ENCODE measurements at regions not wholly inside any gene's neighbourhood (a gene's known extent, or its start where the extent isn't known, plus 50 kb on each side); places are given as distances from the start of the nearest gene placed in this dataset.

- no peak for DNase-seq (ENCODE audit: low read depth, low spot score)
Observed at GRCh38 chr2:104406261-104406726, 447.6 kb upstream of the POU3F3 start.

DNA sequence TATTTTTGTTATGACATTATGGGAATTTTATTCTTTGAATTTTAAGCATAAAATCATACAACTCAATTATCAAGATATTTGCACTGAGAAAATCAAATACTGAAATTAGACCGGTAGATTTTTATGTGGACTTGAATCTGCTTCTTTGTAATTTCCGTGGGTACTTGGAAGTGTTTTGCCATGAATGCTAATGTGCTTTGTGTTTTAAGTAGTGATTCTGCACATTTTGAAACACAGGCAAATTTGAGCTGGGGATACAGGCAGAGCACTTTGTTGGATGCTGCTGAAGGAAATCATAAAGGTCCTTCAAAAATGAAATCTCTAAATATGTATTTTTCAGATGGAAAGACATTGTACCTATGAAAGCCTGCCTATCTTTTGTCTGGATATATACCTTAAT lies 446.3 kb upstream of the POU3F3 start:
- DNase-seq (ENCODE audit: low read depth, low spot score) = no peak

DNA sequence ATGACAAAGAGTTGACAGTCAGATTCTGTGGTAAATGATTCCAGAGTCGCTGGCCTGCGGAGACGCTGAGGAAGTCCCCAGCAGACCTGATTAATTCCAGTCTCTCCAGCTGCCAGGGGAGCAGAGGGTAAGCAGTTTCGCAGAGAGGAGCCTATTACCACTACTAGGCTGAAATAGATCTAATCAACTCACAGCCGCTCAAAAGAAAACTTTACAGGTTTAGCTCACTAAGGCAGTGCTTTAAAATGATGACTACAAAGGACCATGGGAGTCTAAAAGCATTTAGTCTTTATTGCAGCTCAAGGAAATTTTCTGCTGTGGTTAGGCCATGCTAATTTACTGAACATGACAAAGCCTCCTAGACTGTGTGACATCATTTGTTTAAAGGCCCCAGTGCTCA lies 445.6 kb upstream of the POU3F3 start:
- peak; percentile 30 for DNase-seq (ENCODE audit: low read depth, low spot score)

- no peak for DNase-seq (ENCODE audit: low read depth, low spot score)
Observed at GRCh38 chr2:104410136-104410535, 443.8 kb upstream of the POU3F3 start.

GRCh38 chr2:104412384-104412783 lies 441.5 kb upstream of the POU3F3 start:
- peak; percentile 37 for DNase-seq (ENCODE audit: low read depth, low spot score)

GRCh38 chr2:104413890-104414289 lies 440.0 kb upstream of the POU3F3 start:
- no peak for DNase-seq (ENCODE audit: low read depth, low spot score)

DNA sequence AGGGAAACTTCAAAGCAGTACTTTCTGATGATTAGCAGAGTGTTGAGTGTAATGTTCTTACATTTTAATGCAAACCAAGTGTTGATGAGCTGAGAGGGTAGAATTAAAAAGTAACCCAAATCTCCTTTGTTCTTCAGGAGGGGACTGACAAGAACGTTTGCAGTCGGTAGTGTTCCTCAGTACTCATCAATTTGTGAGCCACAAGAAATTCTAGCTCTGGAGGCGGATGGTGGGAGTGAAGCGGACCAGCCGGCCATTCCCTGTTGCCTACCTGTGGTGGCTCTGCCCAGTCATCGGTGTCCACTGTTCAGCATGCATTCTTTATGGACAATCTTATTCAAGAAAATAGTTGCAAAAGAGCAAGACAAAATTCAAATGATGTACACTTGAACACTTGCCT lies 438.6 kb upstream of the POU3F3 start:
- peak; percentile 23 for DNase-seq (ENCODE audit: low read depth, low spot score)

- no peak for DNase-seq (ENCODE audit: low read depth, low spot score)
Observed at GRCh38 chr2:104416339-104417000, 437.4 kb upstream of the POU3F3 start.

DNA sequence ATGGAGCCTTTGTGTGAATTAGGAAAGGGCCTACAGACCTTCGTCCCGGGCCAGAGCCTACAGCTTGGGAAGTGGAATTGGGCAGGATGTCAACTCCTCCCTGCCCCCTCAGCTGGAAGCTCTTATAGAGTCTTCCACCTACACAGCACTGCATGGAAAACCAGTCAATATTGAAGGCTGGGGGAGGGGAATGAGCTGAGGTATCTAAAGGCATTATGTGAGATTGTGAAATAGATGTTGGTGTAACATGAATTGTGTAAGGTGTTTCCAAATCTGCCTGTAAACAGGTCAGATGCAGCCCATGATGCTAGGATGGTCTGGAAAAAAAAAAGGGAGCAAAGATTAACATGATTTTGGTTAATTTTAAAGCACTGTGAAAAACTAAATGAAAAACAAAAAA lies 433.5 kb upstream of the POU3F3 start:
- no peak for DNase-seq (ENCODE audit: low read depth, low spot score)

DNA sequence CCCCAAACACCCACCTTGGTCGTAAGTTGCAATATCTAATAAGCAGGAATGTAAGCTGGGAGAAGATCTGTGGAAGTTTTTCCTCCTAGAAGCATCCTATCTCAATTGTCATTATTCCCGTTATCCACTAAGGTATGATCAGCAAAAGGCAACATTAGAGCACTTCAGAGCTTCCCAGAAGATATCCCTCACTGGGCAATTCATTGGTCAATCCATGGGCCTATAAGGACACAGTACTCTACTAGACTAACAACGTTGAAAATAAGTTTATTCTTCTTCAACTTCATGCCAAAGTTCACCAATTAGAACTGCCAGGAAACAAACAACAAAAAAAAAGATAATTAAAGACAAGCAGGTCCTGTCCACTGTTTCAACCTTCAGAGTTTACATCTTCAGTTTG lies 433.0 kb upstream of the POU3F3 start:
- DNase-seq (ENCODE audit: low read depth, low spot score) = no peak

DNA sequence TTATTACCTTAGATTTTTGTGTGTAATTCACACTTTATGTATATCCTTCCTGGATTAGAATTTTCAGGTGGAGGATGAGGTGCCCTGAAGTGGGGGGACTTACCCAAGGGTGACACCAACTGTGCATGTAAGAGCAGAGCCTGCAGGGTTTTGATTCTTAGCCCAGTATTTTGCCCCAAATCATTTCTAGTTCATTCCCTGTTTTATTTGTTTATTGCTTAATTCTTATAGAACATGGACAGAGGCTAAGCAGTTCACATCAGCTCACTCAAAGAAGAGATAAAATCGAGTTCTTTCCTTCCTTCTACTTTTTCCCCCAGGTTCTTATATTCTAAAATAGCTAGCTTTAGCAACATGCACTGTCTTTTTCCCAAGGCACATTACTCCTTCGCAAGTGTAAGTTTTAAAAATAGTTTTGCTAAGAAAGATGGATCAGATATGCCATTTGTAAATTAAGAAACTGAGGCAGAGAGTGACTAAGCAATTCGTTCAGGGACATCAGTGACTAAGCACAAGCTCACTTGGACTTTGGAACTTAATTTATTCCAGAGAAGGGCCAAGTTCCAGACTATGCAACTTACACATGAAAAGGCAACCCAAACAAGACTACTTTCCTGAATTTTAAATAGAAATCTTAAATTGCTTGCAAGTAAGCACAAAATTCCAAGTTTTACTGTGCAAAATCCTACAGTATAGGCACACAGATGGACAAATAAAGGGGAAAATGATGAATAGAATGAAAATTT lies 427.9 kb upstream of the POU3F3 start:
- no peak for DNase-seq (ENCODE audit: low read depth, low spot score)

- DNase-seq (ENCODE audit: low read depth, low spot score) = no peak
Observed at GRCh38 chr2:104428155-104428554, 425.8 kb upstream of the POU3F3 start.

DNA sequence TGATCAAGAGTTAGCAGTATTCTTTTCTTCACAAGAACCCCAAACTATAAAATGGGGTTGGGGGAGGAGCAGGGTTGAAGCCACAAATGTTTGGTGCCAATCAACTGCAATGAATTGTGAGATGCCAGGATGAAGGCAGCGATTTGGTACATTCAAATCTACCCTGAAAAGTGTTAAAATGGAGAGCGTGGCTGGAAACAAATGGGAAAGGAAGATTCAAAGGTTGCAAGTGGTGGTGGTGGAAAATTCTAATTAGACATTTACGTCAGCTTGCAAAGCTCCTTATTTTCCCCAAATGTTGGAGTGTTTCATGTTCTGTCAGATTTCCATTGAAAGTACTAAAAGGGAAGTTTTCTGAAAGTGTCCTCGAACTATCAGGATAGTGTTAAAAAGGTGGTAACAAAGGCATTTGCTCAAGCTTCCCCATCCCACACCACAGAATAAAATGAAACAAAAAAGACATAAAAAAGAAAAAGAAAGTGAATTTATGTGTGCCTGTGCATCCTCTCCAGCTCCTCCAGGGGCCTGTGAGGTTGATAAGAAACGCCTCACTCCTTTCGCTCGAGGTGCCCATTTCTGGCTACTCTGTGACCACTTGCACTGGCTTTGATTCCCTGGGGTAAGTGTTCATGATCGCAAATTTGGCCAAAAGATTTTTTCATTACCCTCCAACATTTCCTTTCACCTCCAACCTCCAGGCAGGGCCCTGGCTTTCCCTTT lies 424.1 kb upstream of the POU3F3 start:
- no peak for DNase-seq (ENCODE audit: low read depth, low spot score)

- peak; percentile 68 for DNase-seq (ENCODE audit: low read depth, low spot score)
Observed at GRCh38 chr2:104430359-104430740, 423.6 kb upstream of the POU3F3 start.

GRCh38 chr2:104430852-104431251 lies 423.1 kb upstream of the POU3F3 start:
- DNase-seq (ENCODE audit: low read depth, low spot score) = no peak

DNA sequence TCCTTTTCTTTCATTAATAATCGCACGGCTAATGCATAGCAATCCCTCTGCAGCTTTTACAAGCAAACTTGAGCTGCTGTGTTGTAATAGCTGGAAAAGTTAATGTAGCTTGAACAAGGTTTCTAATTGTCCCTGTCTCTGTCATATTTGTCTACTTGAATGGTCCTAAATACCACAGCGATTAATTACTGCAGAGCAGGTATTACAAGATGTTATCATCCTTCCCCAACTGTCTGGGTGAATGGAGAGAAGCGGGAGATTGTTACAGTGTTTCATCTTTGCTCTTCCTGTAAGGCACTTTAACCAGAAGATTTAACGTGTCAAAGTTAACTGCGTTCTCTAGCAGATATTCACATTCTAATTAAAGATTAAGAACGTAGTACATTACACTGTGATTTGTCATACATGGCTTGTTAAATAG lies 422.2 kb upstream of the POU3F3 start:
- no peak for DNase-seq (ENCODE audit: low read depth, low spot score)

DNA sequence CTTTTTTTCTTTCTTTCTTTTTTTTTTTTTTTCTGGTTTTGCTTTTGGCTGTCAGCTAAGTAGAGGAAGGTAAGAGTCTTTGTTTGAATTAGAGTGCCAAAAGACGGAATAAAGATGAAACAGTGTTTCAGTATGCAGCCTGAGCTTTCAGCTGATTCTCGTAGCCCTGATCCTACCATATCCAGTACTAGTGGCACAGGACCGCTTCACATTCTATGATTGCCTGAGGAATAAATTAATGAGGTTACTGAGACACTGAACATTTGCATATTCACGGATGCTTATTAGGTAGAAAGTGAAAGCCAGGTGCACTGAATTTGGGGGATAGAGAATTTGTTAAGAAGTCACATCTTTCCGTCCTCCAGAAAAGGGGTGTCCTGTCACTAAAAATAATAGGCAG lies 421.5 kb upstream of the POU3F3 start:
- DNase-seq (ENCODE audit: low read depth, low spot score) = no peak

DNA sequence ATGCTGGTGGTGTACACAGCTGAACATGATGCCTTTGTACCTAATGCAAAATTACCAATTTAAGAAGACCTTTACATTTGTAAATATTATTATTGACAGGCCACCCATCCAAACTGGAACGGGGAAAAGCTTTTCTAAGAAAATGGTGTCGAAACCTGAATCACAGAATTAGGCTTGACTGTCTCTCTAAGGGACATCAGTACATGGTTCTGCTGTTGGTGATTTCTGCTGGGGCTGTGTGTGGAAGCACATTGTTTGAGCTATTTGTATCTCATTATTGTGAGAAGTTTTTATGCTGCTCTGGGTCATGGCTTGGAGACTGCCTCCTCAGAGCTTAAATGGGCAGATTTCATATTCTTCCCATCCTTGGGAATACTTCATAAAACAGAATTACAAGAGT lies 420.9 kb upstream of the POU3F3 start:
- no peak for DNase-seq (ENCODE audit: low read depth, low spot score)

GRCh38 chr2:104433657-104434056 lies 420.3 kb upstream of the POU3F3 start:
- DNase-seq (ENCODE audit: low read depth, low spot score) = no peak

- DNase-seq (ENCODE audit: low read depth, low spot score) = peak; percentile 86
Observed at GRCh38 chr2:104434318-104434792, 419.6 kb upstream of the POU3F3 start.

GRCh38 chr2:104434966-104435365 lies 418.9 kb upstream of the POU3F3 start:
- DNase-seq (ENCODE audit: low read depth, low spot score) = no peak

DNA sequence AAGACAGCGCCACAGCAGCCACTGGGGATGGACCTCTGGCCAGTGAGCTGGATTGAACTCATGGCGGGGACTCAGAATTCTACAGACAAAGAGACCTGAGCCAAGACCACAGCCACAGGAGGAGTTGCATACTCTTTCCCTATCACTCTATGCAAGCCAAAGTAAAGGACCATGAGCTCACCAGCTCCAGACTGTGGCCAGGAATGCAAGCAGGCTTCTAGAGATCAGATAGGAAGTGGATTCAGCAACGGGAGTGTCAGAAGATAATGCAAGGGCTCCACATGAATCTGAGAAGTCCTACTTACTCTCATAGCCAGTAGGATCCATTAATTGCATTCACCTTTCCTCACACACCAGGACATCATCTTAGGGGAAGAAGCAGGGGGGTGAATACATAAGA lies 415.4 kb upstream of the POU3F3 start:
- DNase-seq (ENCODE audit: low read depth, low spot score) = no peak

GRCh38 chr2:104443145-104443544 lies 410.8 kb upstream of the POU3F3 start:
- no peak for DNase-seq (ENCODE audit: low read depth, low spot score)
